CD14-positive monocyte (primary cell): ENCODE measurements at regions not wholly inside any gene's neighbourhood (a gene's known extent, or its start where the extent isn't known, plus 50 kb on each side); places are given as distances from the start of the nearest gene placed in this dataset.

Source experiments
- DNase-seq, 3 donors: peaks; one replicate each; pipeline ENCODE4 v3.0.0-alpha.2; 2011 to 2022
- H2AFZ ChIP-seq: 2 replicates; pipeline ENCODE4 v1.6.0; 2012; ENCODE audit warnings: mild to moderate bottlenecking, low read depth, low read length, inconsistent platforms; ENCODE audit not compliant: insufficient read depth, poor library complexity, severe bottlenecking
- H3K27ac ChIP-seq, 2 donors: 1 replicate in 1 of 2; 2 replicates in 1 of 2; pipeline ENCODE4 v1.5.1; 2012 to 2013; ENCODE audit warnings: low read length in 2 of 2, control low read depth in 1 of 2, inconsistent platforms in 1 of 2, low read depth in 1 of 2, mild to moderate bottlenecking in 1 of 2
- H3K27me3 ChIP-seq, 2 donors: one replicate each; pipeline versions ENCODE4 v1.6.0 to v1.6.1; 2011 to 2013; ENCODE audit warnings: low read length in 2 of 2; ENCODE audit not compliant: control insufficient read depth in 2 of 2, insufficient read depth in 2 of 2
- H3K36me3 ChIP-seq, 2 donors: replicated peaks in 1 of 2; 1 replicate in 1 of 2; 2 replicates in 1 of 2; pipeline versions ENCODE4 v1.5.1 to v1.6.1; 2012 to 2013; ENCODE audit warnings: low read length in 2 of 2, control low read depth in 1 of 2, inconsistent platforms in 1 of 2, mild to moderate bottlenecking in 1 of 2; ENCODE audit not compliant: insufficient read depth in 2 of 2, control insufficient read depth in 1 of 2
- H3K4me1 ChIP-seq, 2 donors: 1 replicate in 1 of 2; 2 replicates in 1 of 2; pipeline versions ENCODE4 v1.5.1 to v1.6.1; 2012 to 2013; ENCODE audit warnings: low read length in 2 of 2, control low read depth in 1 of 2, inconsistent platforms in 1 of 2, mild to moderate bottlenecking in 1 of 2, moderate library complexity in 1 of 2; ENCODE audit not compliant: insufficient read depth in 2 of 2, control insufficient read depth in 1 of 2
- H3K4me2 ChIP-seq: replicated peaks from 2 replicates; pipeline ENCODE3; 2012; ENCODE audit warnings: low read length, moderate library complexity, mild to moderate bottlenecking; ENCODE audit not compliant: poor library complexity, severe bottlenecking; ENCODE audit errors: extremely low read depth
- H3K4me3 ChIP-seq, 3 experiments: fragments of 200-600 bp in 1 of 3; sonication (generic) in 1 of 3; replicated peaks in 1 of 3; 1 replicate in 2 of 3; 2 replicates in 1 of 3; pipeline ENCODE4 v1.5.1; 2011 to 2013; ENCODE audit warnings: low read length in 3 of 3, mild to moderate bottlenecking in 3 of 3, control low read depth in 2 of 3, low read depth in 2 of 3, inconsistent platforms in 1 of 3, moderate library complexity in 1 of 3
- H3K79me2 ChIP-seq: 2 replicates; pipeline ENCODE4 v1.6.0; 2012; ENCODE audit warnings: mild to moderate bottlenecking, control low read depth, inconsistent platforms, low read length, moderate library complexity; ENCODE audit not compliant: insufficient read depth
- H3K9ac ChIP-seq: 2 replicates; pipeline ENCODE4 v1.6.0; 2017; ENCODE audit warnings: low read length, mild to moderate bottlenecking; ENCODE audit not compliant: insufficient read depth, poor library complexity, severe bottlenecking
- H3K9me3 ChIP-seq, 2 donors: replicated peaks in 1 of 2; 1 replicate in 1 of 2; 2 replicates in 1 of 2; pipeline versions ENCODE4 v1.5.1 to v1.6.1; 2012 to 2013; ENCODE audit warnings: low read length in 2 of 2, control low read depth in 1 of 2; ENCODE audit not compliant: control insufficient read depth in 1 of 2, insufficient read depth in 1 of 2
- H4K20me1 ChIP-seq: 2 replicates; pipeline ENCODE4 v1.6.0; 2012; ENCODE audit warnings: mild to moderate bottlenecking, low read length, control low read depth, moderate library complexity; ENCODE audit not compliant: insufficient read depth
- H3K27ac Mint-ChIP-seq, 7 donors: one replicate each; pipeline ENCODE4 v1.8.0; 2020; ENCODE audit warnings: mild to moderate bottlenecking in 7 of 7, mixed read lengths in 7 of 7, moderate library complexity in 6 of 7, inconsistent platforms in 2 of 7
- H3K27me3 Mint-ChIP-seq, 3 donors: one replicate each; pipeline ENCODE4 v1.8.0; 2021 to 2022; ENCODE audit warnings: low read depth in 3 of 3, mild to moderate bottlenecking in 3 of 3, mixed read lengths in 3 of 3, moderate library complexity in 3 of 3, inconsistent platforms in 1 of 3
- H3K36me3 Mint-ChIP-seq, 2 donors: one replicate each; pipeline ENCODE4 v1.8.0; 2020; ENCODE audit warnings: mixed read lengths in 2 of 2, inconsistent platforms in 1 of 2, mild to moderate bottlenecking in 1 of 2
- H3K4me1 Mint-ChIP-seq: one replicate; pipeline ENCODE4 v1.8.0; 2020; ENCODE audit warnings: mild to moderate bottlenecking, mixed read lengths
- H3K4me3 Mint-ChIP-seq, 2 donors: one replicate each; pipeline ENCODE4 v1.8.0; 2020; ENCODE audit warnings: mild to moderate bottlenecking in 2 of 2, mixed read lengths in 2 of 2, moderate library complexity in 1 of 2
- H3K9me3 Mint-ChIP-seq, 7 donors: one replicate each; pipeline ENCODE4 v1.8.0; 2020 to 2022; ENCODE audit warnings: mixed read lengths in 7 of 7, mild to moderate bottlenecking in 6 of 7, moderate library complexity in 6 of 7, inconsistent platforms in 2 of 7
- CTCF ChIP-seq: fragments of 200-600 bp; IDR thresholded peaks from one replicate; pipeline ENCODE4 v1.8.0; 2022; ENCODE audit warnings: antibody characterized with exemption, mild to moderate bottlenecking
- WGBS: methylation state at CpG from one replicate; pipeline ENCODE4 v1.1.5; 2013; ENCODE audit warnings: missing lambda C conversion rate; ENCODE audit not compliant: insufficient coverage; 5-methylcytosine and 5-hydroxymethylcytosine counted together
- intact Hi-C, 2 donors: fragments of 100-400 bp; cut with micrococcal nuclease; formaldehyde crosslinking; loops; one replicate each; pipeline versions ENCODE4 v1.15.0 to v1.15.1; 2023

DNA sequence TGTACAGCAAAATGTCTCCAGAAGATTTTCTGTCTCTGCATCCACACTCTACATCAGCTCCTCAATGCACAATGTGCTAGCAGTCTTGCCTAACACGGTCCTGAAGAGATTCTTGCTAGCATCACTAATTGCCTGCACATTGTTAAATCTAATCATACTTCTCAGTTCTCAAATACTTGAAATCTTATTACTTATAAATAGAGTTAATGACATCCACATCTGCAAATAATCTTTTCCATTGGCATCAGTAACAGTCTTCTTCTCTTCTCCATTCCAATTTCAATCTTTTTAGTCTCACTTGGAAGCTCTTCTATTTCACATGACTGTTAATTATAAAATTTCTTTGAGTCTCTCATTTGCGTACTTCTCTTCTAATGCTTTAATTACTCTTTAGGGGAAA lies 630.5 kb upstream of the SLITRK6 start:
- H3K27ac ChIP-seq: no peak overlapping the region
- no peak for TF ChIP-seq CTCF

GRCh38 chr13:86438034-86438433 lies 638.8 kb upstream of the SLITRK6 start:
- no peaks in the 10 kb centered on the region for H3K79me2 ChIP-seq
- Mint-ChIP-seq H3K9me3 (peaks cover 0 to 6% (median 3%) of the 10 kb centered on the region in 7 donors), H3K27me3 (no peaks in the 10 kb centered on the region), H3K36me3 (no peaks in the 10 kb centered on the region), H3K4me1 (no peaks in the 10 kb centered on the region), H3K4me3 (no peak overlapping the region), H3K27ac (no peak overlapping the region)
- H3K27me3 ChIP-seq: no peaks in the 10 kb centered on the region
- DNase-seq: no peak
- no peaks in the 10 kb centered on the region for H3K4me1 ChIP-seq
- H3K27ac ChIP-seq: no peak overlapping the region
- no CpG with 5 or more reads among the region's 1 CpG for WGBS
- no peaks in the 10 kb centered on the region for H4K20me1 ChIP-seq
- TF ChIP-seq CTCF: no peak
- no peak overlapping the region for H3K9ac ChIP-seq
- no peak overlapping the region for H2AFZ ChIP-seq
- intact Hi-C loops: no loop called here
- H3K9me3 ChIP-seq: peaks cover 0 to 22% of the 10 kb centered on the region in 2 donors
- H3K4me3 ChIP-seq: no peak overlapping the region
- H3K4me2 ChIP-seq: no peak overlapping the region
- H3K36me3 ChIP-seq: no peaks in the 10 kb centered on the region

More for the DNA sequence above, 630.5 kb upstream of the SLITRK6 start:
- H3K4me1 Mint-ChIP-seq: no peaks in the 10 kb centered on the region
- no peaks in the 10 kb centered on the region for H3K27me3 ChIP-seq
- no peaks in the 10 kb centered on the region for H3K4me1 ChIP-seq
- H2AFZ ChIP-seq: no peak overlapping the region
- no peaks in the 10 kb centered on the region for H3K79me2 ChIP-seq
- H4K20me1 ChIP-seq: no peaks in the 10 kb centered on the region
- H3K36me3 Mint-ChIP-seq: no peaks in the 10 kb centered on the region
- no peak overlapping the region for H3K4me2 ChIP-seq
- no peak overlapping the region for H3K27ac Mint-ChIP-seq
- no peak overlapping the region for H3K4me3 ChIP-seq
- peaks cover 0 to 10% of the 10 kb centered on the region in 2 donors for H3K9me3 ChIP-seq
- intact Hi-C loops: no loop called here
- no peak overlapping the region for H3K9ac ChIP-seq
- H3K9me3 Mint-ChIP-seq: peaks cover 0 to 7% (median 2%) of the 10 kb centered on the region in 7 donors
- H3K36me3 ChIP-seq: no peaks in the 10 kb centered on the region
- H3K27me3 Mint-ChIP-seq: no peaks in the 10 kb centered on the region
- DNase-seq: no peak
- no peak overlapping the region for H3K4me3 Mint-ChIP-seq
- no CpG with 5 or more reads among the region's 2 CpGs for WGBS
